Gastroesophageal sphincter (tissue), 3 donors: ENCODE measurements at regions not wholly inside any gene's neighbourhood (a gene's known extent, or its start where the extent isn't known, plus 50 kb on each side); places are given as distances from the start of the nearest gene placed in this dataset.

ENCODE experiments used
- CTCF ChIP-seq, 4 experiments: fragments of 200-600 bp in 2 of 4; fragments of 450-650 bp in 2 of 4; sonication (generic) in 1 of 4; IDR thresholded peaks; one replicate each; pipeline ENCODE4 v1.5.1; 2017 to 2019; ENCODE audit warnings: antibody characterized with exemption in 4 of 4, mild to moderate bottlenecking in 2 of 4, moderate library complexity in 2 of 4
- EP300 ChIP-seq: sonication (generic); formaldehyde crosslinking; IDR thresholded peaks from one replicate; pipeline ENCODE4 v1.6.1; 2017; ENCODE audit warnings: antibody characterized with exemption, mild to moderate bottlenecking
- POLR2A ChIP-seq, 2 donors: fragments of 450-650 bp; IDR thresholded peaks; one replicate each; pipeline ENCODE4 v1.6.1; 2017; ENCODE audit warnings: antibody characterized with exemption in 2 of 2, mild to moderate bottlenecking in 2 of 2, moderate library complexity in 1 of 2
- POLR2AphosphoS5 ChIP-seq: sonication (generic); formaldehyde crosslinking; IDR thresholded peaks from one replicate; pipeline ENCODE4 v1.6.1; 2017; ENCODE audit warnings: antibody characterized with exemption

GRCh38 chr7:84314263-84314662, 119.7 kb upstream of the SEMA3A start:
- TF ChIP-seq POLR2AphosphoS5, result no peak
- TF ChIP-seq CTCF (IDR thresholded peaks at IDR 0.05), result no peak
- no peak for TF ChIP-seq POLR2A (IDR thresholded peaks at IDR 0.05)
- no peak for TF ChIP-seq EP300
